ENCODE measurements at regions not wholly inside any gene's neighbourhood (a gene's known extent, or its start where the extent isn't known, plus 50 kb on each side); places are given as distances from the start of the nearest gene placed in this dataset.

DNA sequence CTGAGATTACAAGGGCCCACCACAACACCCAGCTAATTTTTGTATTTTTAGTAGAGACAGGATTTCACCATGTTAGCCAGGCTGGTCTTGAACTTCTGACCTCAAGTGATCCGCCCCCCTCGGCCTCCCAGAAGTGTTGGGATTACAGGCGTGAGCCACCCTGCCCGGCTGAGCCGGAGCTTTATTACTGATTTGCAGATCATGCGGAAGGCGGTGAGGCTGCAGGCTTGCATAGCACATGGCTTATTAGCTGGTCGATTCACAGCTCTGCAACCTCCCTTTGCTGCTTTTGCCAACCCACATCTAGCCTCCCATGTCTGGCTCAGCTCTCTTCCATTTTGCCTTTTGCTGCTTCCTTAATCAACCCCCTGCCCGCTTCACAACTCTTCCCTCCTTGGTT lies 210.3 kb downstream of the VAPA start:
- no peaks in the 10 kb centered on the region for H3K79me2 ChIP-seq (ENCODE audit: insufficient read depth, low read length)
- no peaks in the 10 kb centered on the region for H3K9me2 ChIP-seq (replicated peaks; ENCODE audit: low read depth, low read length)
- no peaks in the 10 kb centered on the region for H3K36me3 ChIP-seq (ENCODE audit: insufficient read depth, low read length)
- no peaks in the 10 kb centered on the region for H4K20me1 ChIP-seq (ENCODE audit: insufficient read depth, low read length, poor library complexity, severe bottlenecking)
- H3K4me2 ChIP-seq (ENCODE audit: low read depth, low read length, poor library complexity, severe bottlenecking) = no peak overlapping the region
- H3K4me3 ChIP-seq (ENCODE audit: low read length, poor library complexity, severe bottlenecking) = no peak overlapping the region
- H2AFZ ChIP-seq (ENCODE audit: low read length) = no peak overlapping the region
- no peaks in the 10 kb centered on the region for H3F3A ChIP-seq (ENCODE audit: low read depth)
- no peaks in the 10 kb centered on the region for H3K27me3 ChIP-seq (ENCODE audit: insufficient read depth, low read length, poor library complexity, severe bottlenecking)
- H3K9me3 ChIP-seq (ENCODE audit: insufficient read depth, low read depth, low read length) = no peaks in the 10 kb centered on the region
- TF ChIP-seq, protein P1, sequence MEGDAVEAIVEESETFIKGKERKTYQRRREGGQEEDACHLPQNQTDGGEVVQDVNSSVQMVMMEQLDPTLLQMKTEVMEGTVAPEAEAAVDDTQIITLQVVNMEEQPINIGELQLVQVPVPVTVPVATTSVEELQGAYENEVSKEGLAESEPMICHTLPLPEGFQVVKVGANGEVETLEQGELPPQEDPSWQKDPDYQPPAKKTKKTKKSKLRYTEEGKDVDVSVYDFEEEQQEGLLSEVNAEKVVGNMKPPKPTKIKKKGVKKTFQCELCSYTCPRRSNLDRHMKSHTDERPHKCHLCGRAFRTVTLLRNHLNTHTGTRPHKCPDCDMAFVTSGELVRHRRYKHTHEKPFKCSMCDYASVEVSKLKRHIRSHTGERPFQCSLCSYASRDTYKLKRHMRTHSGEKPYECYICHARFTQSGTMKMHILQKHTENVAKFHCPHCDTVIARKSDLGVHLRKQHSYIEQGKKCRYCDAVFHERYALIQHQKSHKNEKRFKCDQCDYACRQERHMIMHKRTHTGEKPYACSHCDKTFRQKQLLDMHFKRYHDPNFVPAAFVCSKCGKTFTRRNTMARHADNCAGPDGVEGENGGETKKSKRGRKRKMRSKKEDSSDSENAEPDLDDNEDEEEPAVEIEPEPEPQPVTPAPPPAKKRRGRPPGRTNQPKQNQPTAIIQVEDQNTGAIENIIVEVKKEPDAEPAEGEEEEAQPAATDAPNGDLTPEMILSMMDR (conservative IDR thresholded peaks at IDR 0.05; ENCODE audit: low read length) = no peak
- no peak for TF ChIP-seq EZH2phosphoT487 (IDR thresholded peaks at IDR 0.05; ENCODE audit: borderline replicate concordance)
- H3K9ac ChIP-seq (ENCODE audit: low read depth, low read length, poor library complexity, severe bottlenecking) = no peak overlapping the region
- no peaks in the 10 kb centered on the region for H3K4me1 ChIP-seq (ENCODE audit: insufficient read depth, low read length, poor library complexity, severe bottlenecking)

DNA sequence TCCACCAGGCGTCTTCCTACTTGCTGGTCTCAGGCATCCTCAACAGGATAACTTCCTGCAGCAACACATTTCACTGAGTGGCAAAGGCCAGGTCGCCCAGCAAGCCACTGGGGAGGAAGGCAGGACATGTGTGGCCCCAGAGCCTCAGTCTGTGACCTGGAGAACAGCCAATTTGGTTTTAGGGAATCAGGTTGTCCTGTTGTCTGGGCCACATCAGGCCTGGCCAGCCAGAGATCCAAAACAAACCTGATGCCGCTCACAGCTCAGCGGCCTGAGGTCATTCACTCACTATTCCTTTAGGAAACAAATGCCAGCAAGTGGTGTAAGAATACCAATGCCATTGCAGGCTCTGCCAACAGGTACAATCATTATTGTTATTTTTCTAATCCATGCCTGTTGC lies 210.7 kb downstream of the VAPA start:
- TF ChIP-seq EZH2phosphoT487 (IDR thresholded peaks at IDR 0.05; ENCODE audit: borderline replicate concordance) = no peak
- TF ChIP-seq, protein P1 (conservative IDR thresholded peaks at IDR 0.05; ENCODE audit: low read length) = no peak

DNA sequence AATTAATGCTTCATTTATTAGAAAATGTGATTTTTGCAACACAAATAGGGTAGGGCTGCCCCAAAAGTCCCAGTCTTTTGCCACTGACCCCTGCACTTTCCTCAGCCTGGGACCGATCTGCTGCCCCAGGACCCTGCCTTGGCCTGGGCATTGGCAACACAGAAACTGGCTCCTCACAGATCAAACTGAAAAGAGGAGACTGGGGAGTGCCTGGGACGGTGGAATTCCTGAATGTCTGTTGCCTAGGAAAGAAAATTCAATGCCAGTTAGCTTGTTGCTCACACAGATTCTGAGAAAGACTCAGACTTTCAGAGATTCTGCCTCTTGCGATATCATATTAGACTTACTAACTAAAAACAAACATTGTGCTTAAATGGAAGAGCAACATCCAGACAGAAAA lies 211.2 kb downstream of the VAPA start:
- H2AFZ ChIP-seq (ENCODE audit: low read length) = no peak overlapping the region
- H3K4me1 ChIP-seq (ENCODE audit: insufficient read depth, low read length, poor library complexity, severe bottlenecking) = no peaks in the 10 kb centered on the region
- H3K9me2 ChIP-seq (replicated peaks; ENCODE audit: low read depth, low read length) = no peaks in the 10 kb centered on the region
- H4K20me1 ChIP-seq (ENCODE audit: insufficient read depth, low read length, poor library complexity, severe bottlenecking) = no peaks in the 10 kb centered on the region
- TF ChIP-seq, protein P1 (conservative IDR thresholded peaks at IDR 0.05; ENCODE audit: low read length) = no peak
- TF ChIP-seq EZH2phosphoT487 (IDR thresholded peaks at IDR 0.05; ENCODE audit: borderline replicate concordance) = no peak
- H3K4me2 ChIP-seq (ENCODE audit: low read depth, low read length, poor library complexity, severe bottlenecking) = no peak overlapping the region
- no peaks in the 10 kb centered on the region for H3K79me2 ChIP-seq (ENCODE audit: insufficient read depth, low read length)
- H3K36me3 ChIP-seq (ENCODE audit: insufficient read depth, low read length) = no peaks in the 10 kb centered on the region
- H3K9me3 ChIP-seq (ENCODE audit: insufficient read depth, low read depth, low read length) = no peaks in the 10 kb centered on the region
- H3F3A ChIP-seq (ENCODE audit: low read depth) = no peaks in the 10 kb centered on the region
- no peak overlapping the region for H3K4me3 ChIP-seq (ENCODE audit: low read length, poor library complexity, severe bottlenecking)
- H3K9ac ChIP-seq (ENCODE audit: low read depth, low read length, poor library complexity, severe bottlenecking) = no peak overlapping the region
- no peaks in the 10 kb centered on the region for H3K27me3 ChIP-seq (ENCODE audit: insufficient read depth, low read length, poor library complexity, severe bottlenecking)

More for the DNA sequence above, 210.7 kb downstream of the VAPA start:
- no peaks in the 10 kb centered on the region for H3K27me3 ChIP-seq (ENCODE audit: insufficient read depth, low read length, poor library complexity, severe bottlenecking)
- no peak overlapping the region for H3K9ac ChIP-seq (ENCODE audit: low read depth, low read length, poor library complexity, severe bottlenecking)
- no peak overlapping the region for H3K4me3 ChIP-seq (ENCODE audit: low read length, poor library complexity, severe bottlenecking)
- no peaks in the 10 kb centered on the region for H3K4me1 ChIP-seq (ENCODE audit: insufficient read depth, low read length, poor library complexity, severe bottlenecking)
- no peak overlapping the region for H2AFZ ChIP-seq (ENCODE audit: low read length)
- no peak overlapping the region for H3K4me2 ChIP-seq (ENCODE audit: low read depth, low read length, poor library complexity, severe bottlenecking)
- no peaks in the 10 kb centered on the region for H3K79me2 ChIP-seq (ENCODE audit: insufficient read depth, low read length)
- no peaks in the 10 kb centered on the region for H3K9me3 ChIP-seq (ENCODE audit: insufficient read depth, low read depth, low read length)
- H3K36me3 ChIP-seq (ENCODE audit: insufficient read depth, low read length) = no peaks in the 10 kb centered on the region
- H3K9me2 ChIP-seq (replicated peaks; ENCODE audit: low read depth, low read length) = no peaks in the 10 kb centered on the region
- no peaks in the 10 kb centered on the region for H3F3A ChIP-seq (ENCODE audit: low read depth)
- H4K20me1 ChIP-seq (ENCODE audit: insufficient read depth, low read length, poor library complexity, severe bottlenecking) = no peaks in the 10 kb centered on the region
